Thyroid gland (tissue), 4 donors: ENCODE measurements at regions not wholly inside any gene's neighbourhood (a gene's known extent, or its start where the extent isn't known, plus 50 kb on each side); places are given as distances from the start of the nearest gene placed in this dataset.

Source experiments
- CTCF ChIP-seq, 6 experiments: fragments of 200-600 bp in 3 of 6; fragments of 450-650 bp in 3 of 6; sonication (generic) in 3 of 6; IDR thresholded peaks; one replicate each; pipeline ENCODE4 v1.5.1; 2016 to 2019; ENCODE audit warnings: antibody characterized with exemption in 6 of 6, mild to moderate bottlenecking in 2 of 6, inconsistent platforms in 1 of 6, moderate library complexity in 1 of 6
- POLR2A ChIP-seq, 2 donors: fragments of 450-650 bp; IDR thresholded peaks; one replicate each; pipeline ENCODE4 v1.6.1; 2017; ENCODE audit warnings: antibody characterized with exemption in 2 of 2, mild to moderate bottlenecking in 2 of 2, moderate library complexity in 1 of 2

- no peak for TF ChIP-seq CTCF (IDR thresholded peaks at IDR 0.05)
- TF ChIP-seq POLR2A (IDR thresholded peaks at IDR 0.05) = no peak
Measured at GRCh38 chr9:119537138-119537537, 167.9 kb upstream of the BRINP1 start.
